ENCODE measurements at regions not wholly inside any gene's neighbourhood (a gene's known extent, or its start where the extent isn't known, plus 50 kb on each side); places are given as distances from the start of the nearest gene placed in this dataset.

DNA sequence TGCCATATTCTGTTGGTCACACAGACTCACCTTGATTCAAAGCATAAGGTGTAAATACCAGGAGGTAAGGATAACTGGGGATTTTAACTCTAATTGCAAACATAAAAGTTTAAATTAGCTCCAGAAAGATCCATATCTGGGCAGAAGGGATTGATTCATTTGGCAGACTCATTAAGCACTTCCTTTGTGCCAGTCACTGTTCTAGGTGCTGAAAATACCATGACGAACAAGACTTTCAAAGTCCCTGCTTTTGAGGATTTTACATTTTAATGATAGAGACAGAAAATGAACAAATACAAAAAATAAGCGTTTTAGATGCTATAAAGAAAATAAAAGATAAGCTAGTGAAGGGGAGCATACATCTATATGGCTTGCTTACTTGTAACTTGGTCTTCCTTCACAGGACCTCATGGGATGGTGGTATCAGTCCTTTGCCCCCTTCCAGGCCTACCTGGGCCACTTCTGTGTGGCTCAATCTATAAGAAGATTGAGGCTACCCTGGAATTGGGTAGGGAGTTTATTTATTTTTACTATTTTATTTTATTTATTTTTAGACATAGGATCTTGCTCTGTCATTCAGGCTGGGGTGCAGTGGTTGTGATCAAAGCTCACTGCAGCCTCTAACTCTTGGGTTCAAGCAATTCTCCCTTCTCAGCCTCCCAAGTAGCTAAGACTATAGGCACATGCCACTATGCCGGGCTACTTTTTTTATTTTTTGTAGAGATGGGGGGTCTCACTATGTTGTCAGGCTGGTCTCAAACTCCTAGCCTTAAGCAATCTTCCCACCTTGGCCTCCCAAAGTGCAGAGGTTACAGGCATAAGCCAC lies 212.8 kb downstream of the MYCN start (continued):
- TF ChIP-seq, protein P1, sequence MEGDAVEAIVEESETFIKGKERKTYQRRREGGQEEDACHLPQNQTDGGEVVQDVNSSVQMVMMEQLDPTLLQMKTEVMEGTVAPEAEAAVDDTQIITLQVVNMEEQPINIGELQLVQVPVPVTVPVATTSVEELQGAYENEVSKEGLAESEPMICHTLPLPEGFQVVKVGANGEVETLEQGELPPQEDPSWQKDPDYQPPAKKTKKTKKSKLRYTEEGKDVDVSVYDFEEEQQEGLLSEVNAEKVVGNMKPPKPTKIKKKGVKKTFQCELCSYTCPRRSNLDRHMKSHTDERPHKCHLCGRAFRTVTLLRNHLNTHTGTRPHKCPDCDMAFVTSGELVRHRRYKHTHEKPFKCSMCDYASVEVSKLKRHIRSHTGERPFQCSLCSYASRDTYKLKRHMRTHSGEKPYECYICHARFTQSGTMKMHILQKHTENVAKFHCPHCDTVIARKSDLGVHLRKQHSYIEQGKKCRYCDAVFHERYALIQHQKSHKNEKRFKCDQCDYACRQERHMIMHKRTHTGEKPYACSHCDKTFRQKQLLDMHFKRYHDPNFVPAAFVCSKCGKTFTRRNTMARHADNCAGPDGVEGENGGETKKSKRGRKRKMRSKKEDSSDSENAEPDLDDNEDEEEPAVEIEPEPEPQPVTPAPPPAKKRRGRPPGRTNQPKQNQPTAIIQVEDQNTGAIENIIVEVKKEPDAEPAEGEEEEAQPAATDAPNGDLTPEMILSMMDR (IDR thresholded peaks at IDR 0.05; ENCODE audit: control extremely low read depth in 1 of 3, insufficient read depth in 1 of 3, low read depth in 1 of 3, low read length in 3 of 3), result no peak
- TF ChIP-seq CREB1 (IDR thresholded peaks at IDR 0.05), result no peak

Measured in H1 (cell line).